HCT116 (cell line): ENCODE measurements at regions not wholly inside any gene's neighbourhood (a gene's known extent, or its start where the extent isn't known, plus 50 kb on each side); places are given as distances from the start of the nearest gene placed in this dataset.

Experiments
- POLR2A ChIP-seq: IDR thresholded peaks from 2 replicates; pipeline ENCODE4 v1.7.0; 2011; ENCODE audit warnings: borderline replicate concordance; ENCODE audit not compliant: insufficient read depth, insufficient read length; ENCODE audit errors: extremely low read depth
- ZNF274 ChIP-seq: fragments of 200-500 bp; sonication (Bioruptor generic); IDR thresholded peaks from 2 replicates; pipeline ENCODE4 v1.6.1; 2014; ENCODE audit warnings: mild to moderate bottlenecking, low read depth, low read length, inconsistent platforms
- TF ChIP-seq, protein P1 (sequence below), 3 experiments: fragments of 200-600 bp in 1 of 3; sonication (generic) in 1 of 3; IDR thresholded peaks in 2 of 3; conservative IDR thresholded peaks in 1 of 3; 2 replicates each; pipeline ENCODE4 v1.5.1; 2012 to 2017; ENCODE audit warnings: low read depth in 2 of 3, low read length in 2 of 3, antibody characterized with exemption in 1 of 3, borderline replicate concordance in 1 of 3, control low read depth in 1 of 3, mild to moderate bottlenecking in 1 of 3, mixed read lengths in 1 of 3, mixed run types in 1 of 3, moderate library complexity in 1 of 3; ENCODE audit not compliant: insufficient read depth in 1 of 3

DNA sequence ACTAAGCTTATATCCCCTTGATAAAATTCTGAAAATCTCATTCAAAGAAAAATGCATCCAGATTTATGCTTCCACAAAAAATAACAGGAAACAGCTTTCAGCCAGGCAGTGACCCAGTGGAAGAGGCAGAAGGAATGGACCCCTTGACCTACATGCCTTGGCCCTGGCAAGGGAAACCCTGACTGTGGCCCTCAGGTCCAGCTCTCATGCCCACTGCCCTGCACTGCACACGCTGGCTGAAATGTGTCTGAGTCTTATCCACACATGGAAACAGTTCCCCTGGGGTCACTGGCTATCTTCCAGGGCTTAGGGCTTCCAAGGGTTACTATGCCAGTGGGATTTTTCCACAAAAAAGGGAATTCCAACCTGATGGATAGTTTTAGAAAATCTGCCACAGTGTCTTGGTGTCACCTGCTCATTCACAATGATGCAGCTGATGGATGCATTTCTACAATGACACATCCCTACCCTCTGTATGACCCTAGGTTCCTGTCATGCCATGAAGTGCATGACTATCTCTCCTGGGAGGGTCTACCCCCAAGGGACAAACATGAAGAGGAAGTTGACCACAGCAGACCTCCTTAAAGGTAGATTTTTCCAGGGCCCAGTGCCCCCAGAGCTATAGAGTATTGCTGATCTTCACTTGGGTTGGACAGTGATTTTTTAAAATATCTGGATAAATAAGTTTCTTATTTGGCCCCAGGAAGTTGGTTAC lies 121.9 kb upstream of the CD93 start:
- TF ChIP-seq, protein P1, sequence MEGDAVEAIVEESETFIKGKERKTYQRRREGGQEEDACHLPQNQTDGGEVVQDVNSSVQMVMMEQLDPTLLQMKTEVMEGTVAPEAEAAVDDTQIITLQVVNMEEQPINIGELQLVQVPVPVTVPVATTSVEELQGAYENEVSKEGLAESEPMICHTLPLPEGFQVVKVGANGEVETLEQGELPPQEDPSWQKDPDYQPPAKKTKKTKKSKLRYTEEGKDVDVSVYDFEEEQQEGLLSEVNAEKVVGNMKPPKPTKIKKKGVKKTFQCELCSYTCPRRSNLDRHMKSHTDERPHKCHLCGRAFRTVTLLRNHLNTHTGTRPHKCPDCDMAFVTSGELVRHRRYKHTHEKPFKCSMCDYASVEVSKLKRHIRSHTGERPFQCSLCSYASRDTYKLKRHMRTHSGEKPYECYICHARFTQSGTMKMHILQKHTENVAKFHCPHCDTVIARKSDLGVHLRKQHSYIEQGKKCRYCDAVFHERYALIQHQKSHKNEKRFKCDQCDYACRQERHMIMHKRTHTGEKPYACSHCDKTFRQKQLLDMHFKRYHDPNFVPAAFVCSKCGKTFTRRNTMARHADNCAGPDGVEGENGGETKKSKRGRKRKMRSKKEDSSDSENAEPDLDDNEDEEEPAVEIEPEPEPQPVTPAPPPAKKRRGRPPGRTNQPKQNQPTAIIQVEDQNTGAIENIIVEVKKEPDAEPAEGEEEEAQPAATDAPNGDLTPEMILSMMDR (IDR thresholded peaks at IDR 0.05 in 2 of 3, conservative IDR thresholded peaks at IDR 0.05 in 1 of 3; ENCODE audit: borderline replicate concordance in 1 of 3, insufficient read depth in 1 of 3, low read depth in 2 of 3, low read length in 2 of 3), result no peak
- TF ChIP-seq ZNF274 (no peak), POLR2A (no peak)
